DOHH2 (cell line): ENCODE measurements at regions not wholly inside any gene's neighbourhood (a gene's known extent, or its start where the extent isn't known, plus 50 kb on each side); places are given as distances from the start of the nearest gene placed in this dataset.

Source experiments
- H3F3A ChIP-seq: fragments of 200-600 bp; sonication (generic), shearing (Covaris generic); 2 replicates; pipeline ENCODE4 v1.6.0; 2016; ENCODE audit warnings: antibody characterized with exemption, mild to moderate bottlenecking; ENCODE audit not compliant: control insufficient read depth, insufficient read depth
- H3K27ac ChIP-seq: fragments of 200-600 bp; sonication (generic); 2 replicates; pipeline ENCODE4 v1.5.1; 2014; ENCODE audit warnings: low read depth, mild to moderate bottlenecking, low read length, moderate library complexity
- H3K27me3 ChIP-seq: fragments of 200-600 bp; sonication (generic); 2 replicates; pipeline ENCODE4 v1.6.1; 2014; ENCODE audit warnings: mild to moderate bottlenecking, low read length, mixed read lengths; ENCODE audit not compliant: control insufficient read depth
- H3K36me3 ChIP-seq: fragments of 200-600 bp; sonication (generic); 2 replicates; pipeline ENCODE4 v1.6.1; 2014; ENCODE audit warnings: mild to moderate bottlenecking, low read length, moderate library complexity, mixed read lengths; ENCODE audit not compliant: control insufficient read depth
- H3K4me1 ChIP-seq: fragments of 200-600 bp; sonication (generic); 2 replicates; pipeline ENCODE4 v1.6.1; 2014; ENCODE audit warnings: mild to moderate bottlenecking, low read length, mixed read lengths; ENCODE audit not compliant: control insufficient read depth
- H3K4me2 ChIP-seq: fragments of 200-600 bp; sonication (generic); 2 replicates; pipeline ENCODE4 v1.6.0; 2014; ENCODE audit warnings: mild to moderate bottlenecking, low read length, moderate library complexity
- H3K4me3 ChIP-seq: fragments of 200-600 bp; sonication (generic); 2 replicates; pipeline ENCODE4 v1.5.1; 2014; ENCODE audit warnings: mild to moderate bottlenecking, low read length, mixed read lengths
- H3K79me2 ChIP-seq: fragments of 200-600 bp; sonication (generic); 2 replicates; pipeline ENCODE4 v1.6.1; 2014; ENCODE audit warnings: mild to moderate bottlenecking, low read length, mixed read lengths; ENCODE audit not compliant: control insufficient read depth
- H3K9me2 ChIP-seq: fragments of 200-600 bp; sonication (generic); replicated peaks from 2 replicates; pipeline ENCODE4 v1.6.1; 2014; ENCODE audit warnings: mild to moderate bottlenecking, low read length, mixed read lengths; ENCODE audit not compliant: control insufficient read depth
- H3K9me3 ChIP-seq: fragments of 200-600 bp; sonication (generic); 2 replicates; pipeline ENCODE4 v1.6.1; 2014; ENCODE audit warnings: antibody characterized with exemption, low read length, mixed read lengths; ENCODE audit not compliant: control insufficient read depth, insufficient read depth
- H4K20me1 ChIP-seq: fragments of 200-600 bp; sonication (generic); 2 replicates; pipeline ENCODE4 v1.6.0; 2014; ENCODE audit warnings: low read depth, mild to moderate bottlenecking, antibody characterized with exemption, low read length, moderate library complexity; ENCODE audit not compliant: control insufficient read depth, insufficient read depth
- EZH2phosphoT487 ChIP-seq: fragments of 200-600 bp; sonication (generic); IDR thresholded peaks from 2 replicates; pipeline ENCODE4 v1.6.1; 2017; ENCODE audit warnings: borderline replicate concordance, mild to moderate bottlenecking, antibody characterized with exemption, low read length, moderate library complexity, mixed read lengths
- TF ChIP-seq, protein P1 (sequence below): fragments of 200-600 bp; sonication (generic); IDR thresholded peaks from one replicate; pipeline ENCODE4 v1.5.1; 2014; ENCODE audit warnings: antibody characterized with exemption, mild to moderate bottlenecking, low read depth, low read length; ENCODE audit not compliant: poor library complexity, severe bottlenecking

GRCh38 chr4:32775049-32775448 lies 2054.9 kb downstream of the PCDH7 start:
- no peak overlapping the region for H3K4me3 ChIP-seq

DNA sequence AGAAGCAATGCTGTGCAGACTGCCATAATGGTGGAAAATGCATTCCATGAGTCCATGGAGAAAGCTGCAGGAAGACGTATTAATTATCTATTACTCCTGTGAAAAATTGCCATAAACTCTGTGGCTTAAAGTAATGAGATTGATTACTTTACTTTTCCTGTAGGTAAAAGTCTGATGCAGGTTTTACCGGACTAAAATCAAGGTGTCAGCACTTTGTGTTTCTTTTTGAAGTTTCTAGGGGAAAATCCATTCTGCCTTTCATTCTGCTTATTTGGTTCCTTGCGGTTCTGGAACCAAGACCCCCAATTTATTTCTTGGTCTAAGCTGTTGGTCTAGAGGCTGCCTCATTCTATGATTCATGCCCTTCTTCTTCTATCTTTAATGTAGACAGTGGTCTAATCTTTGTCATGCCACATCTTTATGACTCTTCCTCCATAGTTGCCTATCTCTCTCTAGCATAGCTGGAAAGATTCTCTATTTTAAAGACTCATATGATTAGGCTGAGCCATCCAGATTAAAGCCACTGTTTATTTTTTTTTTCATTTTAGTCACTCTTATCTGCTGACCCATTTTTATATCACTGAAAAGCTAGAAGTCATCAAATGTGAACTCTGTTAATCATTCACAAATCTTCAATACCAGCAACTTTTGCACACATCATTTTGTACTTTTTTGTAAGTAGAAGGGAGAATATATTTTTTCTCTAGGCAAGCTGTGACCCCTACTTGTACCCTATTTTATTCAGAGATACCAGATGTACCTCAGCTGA lies 2056.4 kb downstream of the PCDH7 start:
- Histone ChIP-seq H3K4me1 (no peaks in the 10 kb centered on the region), H3F3A (no peaks in the 10 kb centered on the region), H4K20me1 (no peaks in the 10 kb centered on the region), H3K27me3 (no peaks in the 10 kb centered on the region), H3K4me2 (no peak overlapping the region), H3K79me2 (no peaks in the 10 kb centered on the region), H3K36me3 (no peaks in the 10 kb centered on the region), H3K9me2 (no peaks in the 10 kb centered on the region), H3K9me3 (no peaks in the 10 kb centered on the region), H3K4me3 (no peak overlapping the region), H3K27ac (no peak overlapping the region)
- TF ChIP-seq, protein P1, sequence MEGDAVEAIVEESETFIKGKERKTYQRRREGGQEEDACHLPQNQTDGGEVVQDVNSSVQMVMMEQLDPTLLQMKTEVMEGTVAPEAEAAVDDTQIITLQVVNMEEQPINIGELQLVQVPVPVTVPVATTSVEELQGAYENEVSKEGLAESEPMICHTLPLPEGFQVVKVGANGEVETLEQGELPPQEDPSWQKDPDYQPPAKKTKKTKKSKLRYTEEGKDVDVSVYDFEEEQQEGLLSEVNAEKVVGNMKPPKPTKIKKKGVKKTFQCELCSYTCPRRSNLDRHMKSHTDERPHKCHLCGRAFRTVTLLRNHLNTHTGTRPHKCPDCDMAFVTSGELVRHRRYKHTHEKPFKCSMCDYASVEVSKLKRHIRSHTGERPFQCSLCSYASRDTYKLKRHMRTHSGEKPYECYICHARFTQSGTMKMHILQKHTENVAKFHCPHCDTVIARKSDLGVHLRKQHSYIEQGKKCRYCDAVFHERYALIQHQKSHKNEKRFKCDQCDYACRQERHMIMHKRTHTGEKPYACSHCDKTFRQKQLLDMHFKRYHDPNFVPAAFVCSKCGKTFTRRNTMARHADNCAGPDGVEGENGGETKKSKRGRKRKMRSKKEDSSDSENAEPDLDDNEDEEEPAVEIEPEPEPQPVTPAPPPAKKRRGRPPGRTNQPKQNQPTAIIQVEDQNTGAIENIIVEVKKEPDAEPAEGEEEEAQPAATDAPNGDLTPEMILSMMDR, result no peak
- no peak for TF ChIP-seq EZH2phosphoT487

More at GRCh38 chr4:32775049-32775448, 2054.9 kb downstream of the PCDH7 start:
- no peaks in the 10 kb centered on the region for H3K27me3 ChIP-seq
- H3K4me1 ChIP-seq, result no peaks in the 10 kb centered on the region
- no peaks in the 10 kb centered on the region for H3K36me3 ChIP-seq
- H3K27ac ChIP-seq, result no peak overlapping the region
- no peaks in the 10 kb centered on the region for H4K20me1 ChIP-seq
- TF ChIP-seq, protein P1, result peak; percentile 56
- TF ChIP-seq EZH2phosphoT487, result no peak
- H3K79me2 ChIP-seq, result no peaks in the 10 kb centered on the region
- H3K9me3 ChIP-seq, result no peaks in the 10 kb centered on the region
- no peaks in the 10 kb centered on the region for H3F3A ChIP-seq
- no peaks in the 10 kb centered on the region for H3K9me2 ChIP-seq
- H3K4me2 ChIP-seq, result no peak overlapping the region

DNA sequence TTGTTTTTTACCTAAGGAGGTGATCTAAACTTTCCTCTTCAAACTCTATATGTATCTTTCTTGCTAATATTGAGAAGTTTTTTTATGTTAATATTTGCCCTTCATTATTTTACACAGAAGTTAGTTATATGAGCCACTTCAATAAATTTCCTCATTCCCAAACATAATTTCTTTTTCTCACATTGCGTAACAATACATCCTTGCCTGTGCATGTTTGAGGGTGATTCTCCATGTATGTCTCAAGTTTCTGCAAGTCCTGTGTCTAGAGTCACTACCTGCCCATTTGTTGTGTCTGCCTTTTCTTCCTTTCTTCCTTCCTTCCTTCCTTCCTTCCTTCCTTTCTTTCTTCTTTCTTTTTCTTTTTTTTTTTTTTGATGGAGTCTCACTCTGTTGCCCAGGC lies 2057.9 kb downstream of the PCDH7 start:
- Histone ChIP-seq H3K27ac (no peak overlapping the region), H3K27me3 (no peaks in the 10 kb centered on the region), H3K79me2 (no peaks in the 10 kb centered on the region), H3F3A (no peaks in the 10 kb centered on the region), H3K4me2 (no peak overlapping the region), H3K36me3 (no peaks in the 10 kb centered on the region), H3K9me3 (no peaks in the 10 kb centered on the region), H3K9me2 (no peaks in the 10 kb centered on the region), H4K20me1 (no peaks in the 10 kb centered on the region), H3K4me3 (no peak overlapping the region), H3K4me1 (no peaks in the 10 kb centered on the region)
- TF ChIP-seq, protein P1, result no peak
- TF ChIP-seq EZH2phosphoT487, result no peak
